Stimulated activated naive CD8-positive, alpha-beta T cell treated with anti-CD3 and anti-CD28 coated beads, Interleukin-15, Interleukin-2, amounts not matched to agents 100 ng/mL and 50 ng/mL, for 24 hours (primary cell): ENCODE measurements at regions not wholly inside any gene's neighbourhood (a gene's known extent, or its start where the extent isn't known, plus 50 kb on each side); places are given as distances from the start of the nearest gene placed in this dataset.

Experiments
- H3K27ac Mint-ChIP-seq: one replicate; pipeline ENCODE4 v1.8.0; 2021; ENCODE audit warnings: mild to moderate bottlenecking, mixed read lengths
- H3K27me3 Mint-ChIP-seq: one replicate; pipeline ENCODE4 v1.8.0; 2021; ENCODE audit warnings: mixed read lengths
- H3K36me3 Mint-ChIP-seq: one replicate; pipeline ENCODE4 v1.8.0; 2021; ENCODE audit warnings: low read depth, mixed read lengths
- H3K4me1 Mint-ChIP-seq: one replicate; pipeline ENCODE4 v1.8.0; 2021; ENCODE audit warnings: low read depth, mixed read lengths
- H3K4me3 Mint-ChIP-seq: one replicate; pipeline ENCODE4 v1.8.0; 2021; ENCODE audit warnings: mild to moderate bottlenecking, mixed read lengths
- H3K9me3 Mint-ChIP-seq: one replicate; pipeline ENCODE4 v1.8.0; 2021; ENCODE audit warnings: mixed read lengths

GRCh38 chr5:22911019-22911418 lies 57.9 kb upstream of the CDH12 start:
- Mint-ChIP-seq H3K9me3 (peaks cover 8% of the 10 kb centered on the region), H3K27ac (no peak overlapping the region), H3K4me1 (no peaks in the 10 kb centered on the region), H3K27me3 (no peaks in the 10 kb centered on the region), H3K4me3 (no peak overlapping the region), H3K36me3 (no peaks in the 10 kb centered on the region)

- H3K36me3 Mint-ChIP-seq: no peaks in the 10 kb centered on the region
- H3K9me3 Mint-ChIP-seq: peaks cover 8% of the 10 kb centered on the region
Measured at GRCh38 chr5:22910523-22910922, 57.4 kb upstream of the CDH12 start.

GRCh38 chr5:22908586-22908985 lies 55.4 kb upstream of the CDH12 start:
- Mint-ChIP-seq H3K4me3 (no peak overlapping the region), H3K36me3 (no peaks in the 10 kb centered on the region), H3K4me1 (no peaks in the 10 kb centered on the region), H3K27ac (no peak overlapping the region), H3K9me3 (peaks cover 6% of the 10 kb centered on the region), H3K27me3 (no peaks in the 10 kb centered on the region)

More at GRCh38 chr5:22910523-22910922, 57.4 kb upstream of the CDH12 start:
- no peaks in the 10 kb centered on the region for H3K4me1 Mint-ChIP-seq
- no peak overlapping the region for H3K27ac Mint-ChIP-seq
- H3K4me3 Mint-ChIP-seq: no peak overlapping the region
- no peaks in the 10 kb centered on the region for H3K27me3 Mint-ChIP-seq

- Mint-ChIP-seq H3K9me3 (peaks cover 5% of the 10 kb centered on the region), H3K27me3 (no peaks in the 10 kb centered on the region), H3K4me3 (no peak overlapping the region), H3K4me1 (no peaks in the 10 kb centered on the region), H3K27ac (no peak overlapping the region), H3K36me3 (no peaks in the 10 kb centered on the region)
Measured at GRCh38 chr5:22908129-22908528, 55.0 kb upstream of the CDH12 start.
